ENCODE measurements at regions not wholly inside any gene's neighbourhood (a gene's known extent, or its start where the extent isn't known, plus 50 kb on each side); places are given as distances from the start of the nearest gene placed in this dataset.

DNA sequence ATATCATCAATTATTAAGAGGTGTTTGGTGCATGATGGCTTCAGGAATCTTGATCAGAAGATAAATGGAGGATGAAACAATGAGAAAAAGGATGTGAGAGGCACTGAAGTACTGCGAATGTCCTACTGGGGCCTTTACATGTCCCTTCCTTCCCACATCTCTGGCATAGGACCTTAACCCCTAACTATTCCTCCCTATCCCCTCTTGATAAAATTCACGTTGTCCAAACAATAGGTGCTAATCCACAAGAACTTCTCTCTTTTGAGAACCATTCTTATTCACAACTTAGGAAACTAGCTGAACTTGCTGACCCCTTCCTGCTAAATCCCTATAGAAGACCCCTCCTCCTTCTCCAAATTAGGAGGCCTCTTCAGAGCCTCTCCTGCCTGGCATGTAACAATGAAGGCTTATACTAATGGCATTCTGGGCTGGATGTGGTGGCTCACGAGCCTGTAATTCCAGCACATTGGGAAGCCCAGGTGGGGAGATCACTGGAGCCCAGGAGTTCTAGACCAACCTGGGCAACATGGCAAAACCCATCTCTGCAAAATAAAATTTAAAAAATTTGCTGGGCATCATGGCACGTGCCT lies 276.5 kb upstream of the SMARCA2 start:
- no peak overlapping the region for H3K4me3 ChIP-seq (ENCODE audit: low read depth, low read length)
- TF ChIP-seq, protein P1, sequence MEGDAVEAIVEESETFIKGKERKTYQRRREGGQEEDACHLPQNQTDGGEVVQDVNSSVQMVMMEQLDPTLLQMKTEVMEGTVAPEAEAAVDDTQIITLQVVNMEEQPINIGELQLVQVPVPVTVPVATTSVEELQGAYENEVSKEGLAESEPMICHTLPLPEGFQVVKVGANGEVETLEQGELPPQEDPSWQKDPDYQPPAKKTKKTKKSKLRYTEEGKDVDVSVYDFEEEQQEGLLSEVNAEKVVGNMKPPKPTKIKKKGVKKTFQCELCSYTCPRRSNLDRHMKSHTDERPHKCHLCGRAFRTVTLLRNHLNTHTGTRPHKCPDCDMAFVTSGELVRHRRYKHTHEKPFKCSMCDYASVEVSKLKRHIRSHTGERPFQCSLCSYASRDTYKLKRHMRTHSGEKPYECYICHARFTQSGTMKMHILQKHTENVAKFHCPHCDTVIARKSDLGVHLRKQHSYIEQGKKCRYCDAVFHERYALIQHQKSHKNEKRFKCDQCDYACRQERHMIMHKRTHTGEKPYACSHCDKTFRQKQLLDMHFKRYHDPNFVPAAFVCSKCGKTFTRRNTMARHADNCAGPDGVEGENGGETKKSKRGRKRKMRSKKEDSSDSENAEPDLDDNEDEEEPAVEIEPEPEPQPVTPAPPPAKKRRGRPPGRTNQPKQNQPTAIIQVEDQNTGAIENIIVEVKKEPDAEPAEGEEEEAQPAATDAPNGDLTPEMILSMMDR (IDR thresholded peaks at IDR 0.05; ENCODE audit: insufficient read depth, low read depth, low read length), result no peak
- no peak for DNase-seq (ENCODE audit: low read depth)

DNA sequence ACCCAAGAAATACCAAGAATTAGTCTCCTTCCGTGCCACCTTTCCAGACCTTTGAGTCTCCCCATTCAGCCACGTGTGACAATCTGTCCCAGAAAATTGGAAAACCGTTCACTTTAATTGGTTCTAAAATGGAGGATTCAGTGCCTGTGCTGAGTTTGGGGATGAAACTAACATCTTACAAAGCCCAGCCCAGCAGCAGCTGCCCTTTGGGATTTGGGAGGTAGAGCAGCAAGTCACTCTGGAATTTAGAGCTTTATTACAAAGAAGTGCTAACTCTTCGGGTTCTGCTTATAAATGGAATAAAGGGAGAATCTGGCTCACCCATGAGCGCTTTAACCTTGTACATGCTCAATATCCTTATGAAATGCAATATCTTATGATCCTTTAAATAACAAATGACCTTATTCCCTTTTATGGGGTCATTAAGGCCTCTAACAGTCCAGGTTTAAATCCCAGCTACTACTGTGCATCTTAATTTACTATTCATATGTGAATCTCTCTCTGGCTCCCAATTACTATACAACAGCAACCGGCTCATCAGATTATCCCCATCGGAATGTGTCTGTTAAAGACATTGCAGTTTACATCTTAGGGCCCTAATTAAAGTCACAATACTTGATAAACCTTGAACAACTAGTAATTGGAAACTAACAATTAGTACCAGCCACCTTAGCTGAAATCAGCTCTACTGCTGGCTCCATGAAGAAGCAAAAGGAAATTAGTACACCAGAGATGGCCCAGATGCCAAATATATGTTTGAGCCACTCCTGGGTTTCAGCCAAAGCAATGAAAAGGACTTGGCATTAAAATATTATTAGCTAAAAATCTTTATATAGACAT lies 271.8 kb upstream of the SMARCA2 start:
- H3K4me3 ChIP-seq (ENCODE audit: low read depth, low read length), result no peak overlapping the region
- no peak for DNase-seq (ENCODE audit: low read depth)
- TF ChIP-seq, protein P1 (IDR thresholded peaks at IDR 0.05; ENCODE audit: insufficient read depth, low read depth, low read length), result no peak

DNA sequence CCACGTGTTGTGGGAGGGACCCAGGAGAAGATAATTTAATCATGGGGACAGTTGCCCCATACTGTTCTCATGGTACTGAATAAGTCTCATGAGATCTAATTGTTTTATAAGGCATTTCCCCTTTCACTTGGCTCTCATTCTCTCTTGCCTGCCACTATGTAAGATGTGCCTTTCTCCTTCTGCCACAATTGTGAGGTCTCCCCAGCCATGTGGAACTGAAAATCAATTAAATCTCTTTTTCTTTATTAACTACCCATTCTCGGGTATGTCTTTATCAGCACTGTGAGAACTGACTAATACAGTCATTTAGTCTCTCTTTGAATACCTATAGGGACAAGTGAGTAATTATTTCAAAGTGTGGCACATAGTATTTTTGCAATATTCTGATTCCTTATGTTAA lies 269.2 kb upstream of the SMARCA2 start:
- TF ChIP-seq, protein P1 (IDR thresholded peaks at IDR 0.05; ENCODE audit: insufficient read depth, low read depth, low read length), result no peak
- no peak overlapping the region for H3K4me3 ChIP-seq (ENCODE audit: low read depth, low read length)
- no peak for DNase-seq (ENCODE audit: low read depth)

DNA sequence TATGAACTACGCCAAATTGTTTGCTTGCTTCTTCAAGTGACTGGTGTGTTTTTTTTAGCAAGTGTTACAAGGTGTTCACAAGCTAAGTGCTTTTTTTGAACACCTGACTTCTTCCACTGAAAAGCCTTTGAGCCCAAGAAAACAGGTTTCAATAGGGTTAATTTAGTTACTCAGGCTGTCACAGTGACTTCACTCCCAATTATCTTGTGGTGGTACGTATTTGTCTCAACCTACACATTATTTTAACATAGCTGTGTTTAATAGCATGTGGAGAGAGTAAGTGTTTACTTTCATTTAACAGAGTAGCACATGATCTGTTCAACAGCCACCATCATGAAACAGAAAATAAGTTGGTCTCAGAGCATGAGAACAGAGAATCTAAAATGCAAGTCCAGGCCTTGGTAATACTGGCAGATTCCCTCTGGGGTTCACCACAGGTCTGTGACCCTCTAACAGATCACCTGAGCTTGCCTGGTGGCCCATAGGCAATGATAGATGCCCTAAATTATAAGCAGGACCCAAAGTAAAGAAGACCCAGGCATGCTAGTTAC lies 267.7 kb upstream of the SMARCA2 start:
- no peak overlapping the region for H3K4me3 ChIP-seq (ENCODE audit: low read depth, low read length)
- TF ChIP-seq, protein P1 (IDR thresholded peaks at IDR 0.05; ENCODE audit: insufficient read depth, low read depth, low read length), result no peak
- DNase-seq (ENCODE audit: low read depth), result no peak

DNA sequence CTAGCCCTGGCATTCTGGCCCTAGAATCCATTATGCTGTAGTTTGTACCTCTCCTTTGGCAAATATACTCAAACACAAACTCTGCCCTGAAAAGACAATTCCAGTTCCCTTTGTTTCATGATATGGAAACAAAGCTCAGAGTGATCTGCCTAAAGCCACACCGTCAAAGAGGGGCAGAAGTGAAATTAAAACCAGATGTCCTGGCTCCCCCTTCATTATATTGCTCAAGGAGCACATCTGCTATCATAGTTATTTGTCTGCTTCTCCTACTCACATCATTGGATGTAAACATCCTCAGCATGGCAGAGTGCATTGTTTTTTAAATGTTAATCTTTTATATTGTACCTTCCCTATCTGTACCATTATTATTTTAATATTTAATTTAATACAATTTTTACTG lies 266.7 kb upstream of the SMARCA2 start:
- no peak for DNase-seq (ENCODE audit: low read depth)
- no peak overlapping the region for H3K4me3 ChIP-seq (ENCODE audit: low read depth, low read length)
- TF ChIP-seq, protein P1 (IDR thresholded peaks at IDR 0.05; ENCODE audit: insufficient read depth, low read depth, low read length), result no peak

DNA sequence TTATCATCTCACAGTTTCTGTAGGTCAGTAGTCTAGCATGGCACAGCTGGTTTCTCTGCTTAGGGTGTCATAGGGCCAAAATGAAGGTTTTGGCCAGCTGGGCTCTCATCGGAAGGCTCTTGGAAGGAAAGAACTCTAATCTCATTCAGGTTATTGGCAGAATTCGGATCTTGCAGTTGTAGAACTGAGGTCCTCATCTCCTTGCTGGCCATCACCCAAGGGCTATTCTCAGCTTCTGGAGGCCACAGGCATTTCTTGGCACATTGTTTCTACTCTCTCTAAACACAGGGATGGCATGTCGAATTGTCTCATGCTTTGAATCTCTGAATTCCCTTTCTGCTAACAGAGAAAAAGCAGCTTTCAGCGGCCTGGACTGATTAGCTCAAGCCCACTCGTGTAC lies 258.0 kb upstream of the SMARCA2 start:
- H3K4me3 ChIP-seq (ENCODE audit: low read depth, low read length), result no peak overlapping the region
- DNase-seq (ENCODE audit: low read depth), result no peak
- TF ChIP-seq, protein P1 (IDR thresholded peaks at IDR 0.05; ENCODE audit: insufficient read depth, low read depth, low read length), result no peak

Measured in fibroblast of villous mesenchyme (primary cell).